ENCODE measurements at regions not wholly inside any gene's neighbourhood (a gene's known extent, or its start where the extent isn't known, plus 50 kb on each side); places are given as distances from the start of the nearest gene placed in this dataset.

DNA sequence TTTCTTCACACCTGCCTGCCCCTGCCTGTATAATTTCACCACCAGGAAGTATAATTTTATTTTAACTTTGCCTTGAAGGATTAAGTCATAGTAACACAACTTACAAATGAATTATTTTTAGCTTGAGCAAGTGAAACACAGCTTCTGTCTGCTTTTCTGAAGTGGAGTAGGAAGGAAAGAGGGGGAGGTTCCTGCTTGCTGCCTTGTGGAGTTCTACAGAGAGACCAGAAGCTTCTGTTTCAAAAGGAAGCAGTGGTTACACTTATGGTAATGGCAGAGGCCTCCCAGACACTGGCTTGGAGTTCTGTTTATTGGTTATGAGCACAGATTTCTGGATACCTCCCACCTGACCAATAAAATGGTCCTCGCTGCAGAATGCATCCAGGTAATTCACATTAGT, 159.6 kb downstream of the TMEM200A start:
- no peaks in the 10 kb centered on the region for H3K36me3 ChIP-seq (ENCODE audit: control insufficient read depth in 4 of 4, insufficient read depth in 3 of 4, low read depth in 1 of 4, low read length in 3 of 4)
- no peak for DNase-seq (ENCODE audit: low spot score)
- H3K9me3 ChIP-seq (ENCODE audit: control insufficient read depth in 4 of 4, low read length in 3 of 4) = no peaks in the 10 kb centered on the region
- TF ChIP-seq NR2F2 (IDR thresholded peaks at IDR 0.05) = no peak
- no peak for TF ChIP-seq SP1 (IDR thresholded peaks at IDR 0.05)
- no peak for TF ChIP-seq RXRA (IDR thresholded peaks at IDR 0.05)
- TF ChIP-seq, protein P1, sequence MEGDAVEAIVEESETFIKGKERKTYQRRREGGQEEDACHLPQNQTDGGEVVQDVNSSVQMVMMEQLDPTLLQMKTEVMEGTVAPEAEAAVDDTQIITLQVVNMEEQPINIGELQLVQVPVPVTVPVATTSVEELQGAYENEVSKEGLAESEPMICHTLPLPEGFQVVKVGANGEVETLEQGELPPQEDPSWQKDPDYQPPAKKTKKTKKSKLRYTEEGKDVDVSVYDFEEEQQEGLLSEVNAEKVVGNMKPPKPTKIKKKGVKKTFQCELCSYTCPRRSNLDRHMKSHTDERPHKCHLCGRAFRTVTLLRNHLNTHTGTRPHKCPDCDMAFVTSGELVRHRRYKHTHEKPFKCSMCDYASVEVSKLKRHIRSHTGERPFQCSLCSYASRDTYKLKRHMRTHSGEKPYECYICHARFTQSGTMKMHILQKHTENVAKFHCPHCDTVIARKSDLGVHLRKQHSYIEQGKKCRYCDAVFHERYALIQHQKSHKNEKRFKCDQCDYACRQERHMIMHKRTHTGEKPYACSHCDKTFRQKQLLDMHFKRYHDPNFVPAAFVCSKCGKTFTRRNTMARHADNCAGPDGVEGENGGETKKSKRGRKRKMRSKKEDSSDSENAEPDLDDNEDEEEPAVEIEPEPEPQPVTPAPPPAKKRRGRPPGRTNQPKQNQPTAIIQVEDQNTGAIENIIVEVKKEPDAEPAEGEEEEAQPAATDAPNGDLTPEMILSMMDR (IDR thresholded peaks at IDR 0.05; ENCODE audit: low read depth, low read length, missing input control) = no peak
- TF ChIP-seq EGR1 (IDR thresholded peaks at IDR 0.05; ENCODE audit: low read depth in 2 of 2) = no peak
- TF ChIP-seq, protein P2, sequence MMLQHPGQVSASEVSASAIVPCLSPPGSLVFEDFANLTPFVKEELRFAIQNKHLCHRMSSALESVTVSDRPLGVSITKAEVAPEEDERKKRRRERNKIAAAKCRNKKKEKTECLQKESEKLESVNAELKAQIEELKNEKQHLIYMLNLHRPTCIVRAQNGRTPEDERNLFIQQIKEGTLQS (IDR thresholded peaks at IDR 0.05) = no peak
- no peak for TF ChIP-seq RAD21 (IDR thresholded peaks at IDR 0.05)
- 84% methylated on average over 1 of the region's 1 CpG for WGBS
- H3K9ac ChIP-seq (ENCODE audit: low read depth in 1 of 2, low read length in 2 of 2) = no peak overlapping the region
- no peaks in the 10 kb centered on the region for H3K4me1 ChIP-seq (ENCODE audit: control insufficient read depth in 4 of 4, insufficient read depth in 4 of 4, low read length in 3 of 4)
- no peak overlapping the region for H3K27ac ChIP-seq (ENCODE audit: low read depth in 1 of 2, low read length in 2 of 2)
- H3K27me3 ChIP-seq (ENCODE audit: control insufficient read depth in 4 of 4, insufficient read depth in 4 of 4, low read length in 3 of 4) = no peaks in the 10 kb centered on the region
- H3K4me3 ChIP-seq (ENCODE audit: low read depth in 1 of 3, low read length in 3 of 3) = no peak overlapping the region

GRCh38 chr6:130526466-130526865, 160.6 kb downstream of the TMEM200A start:
- H3K9me3 ChIP-seq (ENCODE audit: control insufficient read depth in 4 of 4, low read length in 3 of 4) = no peaks in the 10 kb centered on the region
- H3K27ac ChIP-seq (ENCODE audit: low read depth in 1 of 2, low read length in 2 of 2) = no peak overlapping the region
- H3K9ac ChIP-seq (ENCODE audit: low read depth in 1 of 2, low read length in 2 of 2) = no peak overlapping the region
- H3K27me3 ChIP-seq (ENCODE audit: control insufficient read depth in 4 of 4, insufficient read depth in 4 of 4, low read length in 3 of 4) = no peaks in the 10 kb centered on the region
- no peak overlapping the region for H3K4me3 ChIP-seq (ENCODE audit: low read depth in 1 of 3, low read length in 3 of 3)
- 79% methylated on average over 3 of the region's 3 CpGs for whole genome bisulfite sequencing
- H3K4me1 ChIP-seq (ENCODE audit: control insufficient read depth in 4 of 4, insufficient read depth in 4 of 4, low read length in 3 of 4) = no peaks in the 10 kb centered on the region
- no peaks in the 10 kb centered on the region for H3K36me3 ChIP-seq (ENCODE audit: control insufficient read depth in 4 of 4, insufficient read depth in 3 of 4, low read depth in 1 of 4, low read length in 3 of 4)
- no peak for TF ChIP-seq FOXA1 (IDR thresholded peaks at IDR 0.05)
- no peak for TF ChIP-seq JUND (IDR thresholded peaks at IDR 0.05)
- no peak for TF ChIP-seq NR2F2 (IDR thresholded peaks at IDR 0.05)
- TF ChIP-seq GABPA (IDR thresholded peaks at IDR 0.05 in 1 of 2, conservative IDR thresholded peaks at IDR 0.05 in 1 of 2) = no peak
- no peak for TF ChIP-seq RAD21 (IDR thresholded peaks at IDR 0.05)
- no peak for TF ChIP-seq SP1 (IDR thresholded peaks at IDR 0.05)
- no peak for TF ChIP-seq TAF1 (conservative IDR thresholded peaks at IDR 0.05)
- TF ChIP-seq YY1 (IDR thresholded peaks at IDR 0.05) = no peak
- TF ChIP-seq HNF4G (IDR thresholded peaks at IDR 0.05) = no peak
- TF ChIP-seq, protein P2 (IDR thresholded peaks at IDR 0.05) = no peak
- no peak for TF ChIP-seq ZBTB33 (IDR thresholded peaks at IDR 0.05)
- no peak for DNase-seq (ENCODE audit: low spot score)

- H3K27me3 ChIP-seq (ENCODE audit: control insufficient read depth in 4 of 4, insufficient read depth in 4 of 4, low read length in 3 of 4) = no peaks in the 10 kb centered on the region
- H3K9me3 ChIP-seq (ENCODE audit: control insufficient read depth in 4 of 4, low read length in 3 of 4) = no peaks in the 10 kb centered on the region
- no peak for DNase-seq (ENCODE audit: low spot score)
- H3K4me1 ChIP-seq (ENCODE audit: control insufficient read depth in 4 of 4, insufficient read depth in 4 of 4, low read length in 3 of 4) = no peaks in the 10 kb centered on the region
- TF ChIP-seq GABPA (IDR thresholded peaks at IDR 0.05 in 1 of 2, conservative IDR thresholded peaks at IDR 0.05 in 1 of 2) (no peak), FOXA2 (IDR thresholded peaks at IDR 0.05) (no peak), JUND (IDR thresholded peaks at IDR 0.05) (no peak), HNF4A (conservative IDR thresholded peaks at IDR 0.05) (no peak), FOXA1 (IDR thresholded peaks at IDR 0.05) (no peak), HNF4G (IDR thresholded peaks at IDR 0.05) (no peak), RAD21 (IDR thresholded peaks at IDR 0.05) (no peak)
- TF ChIP-seq, protein P1 (IDR thresholded peaks at IDR 0.05; ENCODE audit: low read depth, low read length, missing input control) = no peak
- no peak overlapping the region for H3K9ac ChIP-seq (ENCODE audit: low read depth in 1 of 2, low read length in 2 of 2)
- H3K36me3 ChIP-seq (ENCODE audit: control insufficient read depth in 4 of 4, insufficient read depth in 3 of 4, low read depth in 1 of 4, low read length in 3 of 4) = no peaks in the 10 kb centered on the region
- H3K27ac ChIP-seq (ENCODE audit: low read depth in 1 of 2, low read length in 2 of 2) = no peak overlapping the region
- 81% methylated on average over 1 of the region's 1 CpG for WGBS
- no peak overlapping the region for H3K4me3 ChIP-seq (ENCODE audit: low read depth in 1 of 3, low read length in 3 of 3)
Measured at GRCh38 chr6:130527173-130527572, 161.4 kb downstream of the TMEM200A start.
